AG20443 (cell line): ENCODE measurements at regions not wholly inside any gene's neighbourhood (a gene's known extent, or its start where the extent isn't known, plus 50 kb on each side); places are given as distances from the start of the nearest gene placed in this dataset.
"Not testable (repeated sequence)": the region's sequence is repeated elsewhere in the genome, so short reads cannot be mapped to it uniquely, and the experiment has no call there.

Experiments
- DNase-seq: peaks from one replicate; pipeline ENCODE4 v3.0.0; 2012; ENCODE audit warnings: low spot score, mixed read lengths

DNA sequence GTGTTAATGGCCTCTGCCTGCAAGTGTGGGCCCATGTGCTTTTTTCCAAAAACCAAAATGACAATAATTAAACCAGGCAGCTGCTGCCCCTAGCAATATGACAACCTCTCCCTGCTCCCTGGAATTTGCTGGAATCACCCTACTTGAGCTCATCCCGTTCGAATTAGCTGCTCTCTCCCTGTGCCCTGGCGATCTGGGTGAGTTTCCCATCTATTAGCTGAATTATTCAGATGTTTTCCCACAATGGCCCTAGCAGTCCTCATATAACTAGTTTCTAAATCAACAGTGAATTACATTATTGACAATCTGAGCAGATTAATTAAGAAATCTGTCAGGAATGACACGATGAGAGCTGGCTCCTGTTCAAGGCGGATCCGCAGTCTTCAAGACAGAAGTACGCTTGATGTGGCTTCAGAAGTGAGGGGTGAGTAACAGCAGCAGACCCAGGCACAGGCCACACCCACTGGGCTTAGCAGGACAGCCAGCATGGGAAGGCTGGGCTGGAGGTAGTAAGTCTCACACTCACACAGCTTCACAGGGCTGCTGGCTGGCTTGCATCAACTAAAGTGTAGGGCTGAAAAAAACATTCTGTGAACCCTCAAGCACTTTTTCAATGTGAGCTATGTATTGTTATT is 366.2 kb upstream of the ID2 start:
- DNase-seq: peak; percentile 72

DNA sequence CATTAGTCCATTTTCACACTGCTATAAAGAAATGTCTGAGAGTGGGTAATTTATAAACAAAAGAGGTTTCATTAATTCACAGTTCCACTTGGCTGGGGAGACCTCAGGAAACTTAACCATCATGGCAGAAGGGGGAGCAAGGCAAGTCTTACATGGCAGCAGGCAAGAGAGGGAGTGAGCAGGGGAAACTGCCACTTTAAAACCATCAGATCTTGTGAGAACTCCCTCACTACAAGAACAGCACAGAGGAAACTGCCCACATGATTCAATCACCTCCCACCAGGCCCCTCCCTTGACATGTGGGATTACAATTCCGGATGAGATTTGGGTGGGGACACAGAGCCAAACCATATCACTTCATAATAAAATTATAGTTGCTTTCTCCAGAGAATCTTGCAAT is 365.5 kb upstream of the ID2 start:
- DNase-seq: no peak

DNA sequence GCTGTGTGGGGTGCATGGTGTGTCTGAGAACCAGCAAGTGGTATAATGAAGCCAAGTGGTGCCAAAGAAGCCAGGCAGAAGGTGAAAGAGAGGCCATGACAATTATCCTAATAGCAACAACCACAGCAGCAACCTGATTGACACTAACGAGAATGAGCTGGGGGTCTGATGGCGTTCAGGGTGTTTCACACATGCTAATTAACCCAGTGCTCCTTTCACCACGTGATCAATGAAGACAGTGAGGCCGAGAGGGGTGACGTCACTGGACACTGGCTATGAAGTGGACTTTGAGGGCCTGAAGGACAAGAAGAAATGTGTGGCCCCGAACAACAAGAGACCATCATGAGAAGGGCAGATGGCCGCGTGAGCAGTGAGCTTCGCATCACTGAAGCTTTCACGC is 364.4 kb upstream of the ID2 start:
- DNase-seq: no peak

GRCh38 chr2:8319219-8319618 is 362.6 kb upstream of the ID2 start:
- DNase-seq: no peak

GRCh38 chr2:8320311-8321066 is 361.4 kb upstream of the ID2 start:
- no peak for DNase-seq

- DNase-seq: no peak
Measured at GRCh38 chr2:8322634-8323033, 359.2 kb upstream of the ID2 start.

DNA sequence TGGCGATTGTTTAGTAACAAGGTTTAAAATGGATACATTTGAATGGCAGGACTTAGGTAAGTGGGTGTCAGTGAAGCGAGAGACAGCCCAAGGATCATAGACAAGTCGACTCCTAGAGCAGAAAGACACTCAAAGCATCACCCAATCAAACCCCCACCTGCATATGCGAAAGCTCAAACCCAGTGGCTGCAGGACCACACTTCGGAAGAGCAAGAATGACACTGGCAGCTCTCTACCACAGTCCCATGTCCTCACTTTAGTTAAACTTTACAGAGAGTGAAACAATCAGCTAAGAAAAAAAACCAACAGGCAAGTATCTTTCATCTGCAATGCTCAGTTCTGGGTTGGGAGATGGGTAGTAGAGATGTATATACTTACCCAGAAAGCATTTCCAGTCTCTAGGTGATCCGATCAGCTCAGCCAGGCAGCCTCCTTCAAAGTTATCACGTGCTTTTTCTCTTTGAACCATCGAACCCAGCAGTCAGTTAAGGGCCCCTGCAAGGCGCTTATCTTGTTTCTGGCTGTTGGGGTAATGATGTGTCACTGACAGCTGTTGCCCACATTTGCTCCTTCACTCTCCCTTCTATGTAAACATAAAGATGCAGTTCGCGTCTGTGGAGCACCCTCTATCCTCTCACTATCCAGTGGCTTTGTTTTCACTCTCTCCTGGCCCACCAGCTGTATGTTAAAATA is 357.5 kb upstream of the ID2 start:
- no peak for DNase-seq

- no peak for DNase-seq
Measured at GRCh38 chr2:8324901-8325300, 357.0 kb upstream of the ID2 start.

DNA sequence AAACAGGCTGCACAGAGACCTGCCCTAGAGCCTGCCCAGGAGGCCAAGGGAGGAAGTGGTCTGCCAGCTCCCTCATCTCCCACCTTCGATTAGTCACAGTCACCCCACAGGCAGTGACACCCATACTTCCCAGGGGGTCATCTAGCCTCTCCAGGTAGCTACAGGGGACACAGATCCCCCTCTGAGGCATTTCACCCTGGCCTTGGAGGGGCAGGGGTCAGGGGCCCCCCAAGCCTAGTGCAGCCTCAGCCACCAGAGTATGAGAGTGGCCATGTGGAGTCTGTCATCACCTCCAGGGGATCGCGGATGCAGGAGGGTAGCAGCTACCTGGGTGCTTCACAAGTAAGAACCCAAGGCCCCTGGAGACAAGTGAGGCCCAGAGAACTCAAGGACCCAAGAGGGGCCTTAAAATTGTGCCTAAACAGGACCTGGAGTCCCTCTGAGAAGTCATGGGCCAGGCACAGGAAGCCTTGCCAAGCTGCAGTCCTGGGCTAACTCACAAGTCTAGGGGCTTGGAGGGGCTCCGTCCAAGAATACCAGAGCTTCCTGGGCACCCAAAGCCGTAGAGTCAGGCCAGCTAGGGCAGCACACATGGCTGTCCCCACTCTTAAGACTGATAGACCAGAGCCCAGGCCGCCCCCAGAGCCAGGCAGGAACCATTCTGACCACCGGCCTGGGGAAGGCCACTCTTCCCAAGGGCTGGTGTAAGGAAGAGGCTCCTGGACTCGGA is 354.3 kb upstream of the ID2 start:
- DNase-seq: no peak

- no peak for DNase-seq
Measured at GRCh38 chr2:8328217-8328616, 353.6 kb upstream of the ID2 start.

- no peak for DNase-seq
Measured at GRCh38 chr2:8329660-8330622, 351.9 kb upstream of the ID2 start.

- DNase-seq: no peak
Measured at GRCh38 chr2:8331068-8331467, 350.8 kb upstream of the ID2 start.

GRCh38 chr2:8332646-8333045 is 349.2 kb upstream of the ID2 start:
- DNase-seq: no peak

- DNase-seq: no peak
Measured at GRCh38 chr2:8333177-8333831, 348.6 kb upstream of the ID2 start.

DNA sequence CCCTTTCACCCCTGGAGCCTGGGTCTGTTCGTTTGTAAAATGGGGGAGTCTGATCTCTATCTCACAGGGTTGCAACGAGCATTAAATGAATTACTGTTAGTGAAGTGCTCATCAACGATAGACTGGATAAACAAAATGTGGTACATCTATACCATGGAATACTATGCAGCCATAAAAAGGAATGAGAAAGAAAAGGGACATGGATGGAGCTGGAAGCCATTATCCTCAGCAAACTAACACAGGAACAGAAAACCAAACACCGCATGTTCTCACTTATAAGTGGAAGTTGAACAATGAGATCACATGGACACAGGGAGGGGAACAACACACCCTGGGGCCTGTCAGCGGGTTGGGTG is 348.0 kb upstream of the ID2 start:
- not testable (repeated sequence) for DNase-seq

DNA sequence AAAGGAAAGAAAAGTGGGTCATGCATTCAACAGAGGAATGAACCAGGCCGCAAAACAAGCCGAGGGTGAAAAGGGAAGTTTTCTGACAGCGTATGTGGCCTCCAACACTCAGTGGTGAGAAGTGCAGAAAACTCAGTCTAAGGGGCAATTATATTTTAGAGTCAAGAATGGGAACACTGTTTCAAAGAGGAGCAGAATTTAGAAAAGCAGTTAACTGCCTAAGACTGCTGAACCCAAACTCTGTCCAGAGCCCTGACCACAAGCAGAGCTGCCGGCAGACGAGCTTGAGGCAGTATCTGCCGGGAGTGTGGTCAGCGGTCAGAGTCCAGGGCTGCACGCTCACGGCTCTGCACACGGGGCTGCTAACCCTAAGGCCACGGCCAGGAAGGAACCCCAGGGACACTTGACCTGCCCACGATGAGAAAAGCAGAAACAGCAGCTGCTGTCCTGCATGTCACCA is 347.0 kb upstream of the ID2 start:
- no peak for DNase-seq

- no peak for DNase-seq
Measured at GRCh38 chr2:8335801-8336200, 346.1 kb upstream of the ID2 start.

DNA sequence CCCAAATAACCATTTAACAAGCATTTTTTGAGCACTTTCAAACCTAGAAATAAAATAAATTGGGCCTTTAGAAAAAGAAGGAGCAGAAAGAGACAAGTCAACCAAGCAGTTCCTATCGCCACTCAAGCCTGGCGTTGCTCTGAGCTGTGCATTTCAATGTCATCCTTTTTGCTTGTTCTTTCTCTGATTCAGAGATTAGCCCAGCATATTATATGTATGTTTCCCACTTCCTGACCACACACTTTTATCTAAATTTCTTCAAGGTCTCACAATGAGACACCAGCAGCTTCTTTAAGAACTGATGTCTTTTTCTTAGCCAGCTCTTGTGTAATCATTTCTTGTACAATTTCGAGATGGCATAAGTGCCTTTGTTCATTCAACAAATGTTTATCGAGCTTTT is 344.5 kb upstream of the ID2 start:
- no peak for DNase-seq

DNA sequence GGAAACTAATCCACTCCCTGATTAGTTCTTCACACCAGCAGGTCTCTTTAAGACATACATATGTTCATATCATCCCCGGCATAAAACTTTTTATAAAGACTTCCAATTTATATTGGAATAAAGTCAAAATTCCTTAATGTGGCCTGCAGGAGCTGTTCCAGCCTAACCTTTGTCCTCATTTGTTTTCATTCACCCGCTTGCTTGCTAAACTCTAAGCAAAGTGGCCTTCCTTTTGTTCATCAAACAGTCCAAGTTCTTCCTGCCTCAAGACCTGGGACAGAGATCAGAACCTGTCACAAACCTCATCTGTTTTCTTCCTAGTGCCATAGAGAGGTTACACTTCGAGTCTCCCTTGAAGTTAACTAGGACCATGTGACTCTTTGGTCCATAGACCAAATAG is 339.4 kb upstream of the ID2 start:
- no peak for DNase-seq

DNA sequence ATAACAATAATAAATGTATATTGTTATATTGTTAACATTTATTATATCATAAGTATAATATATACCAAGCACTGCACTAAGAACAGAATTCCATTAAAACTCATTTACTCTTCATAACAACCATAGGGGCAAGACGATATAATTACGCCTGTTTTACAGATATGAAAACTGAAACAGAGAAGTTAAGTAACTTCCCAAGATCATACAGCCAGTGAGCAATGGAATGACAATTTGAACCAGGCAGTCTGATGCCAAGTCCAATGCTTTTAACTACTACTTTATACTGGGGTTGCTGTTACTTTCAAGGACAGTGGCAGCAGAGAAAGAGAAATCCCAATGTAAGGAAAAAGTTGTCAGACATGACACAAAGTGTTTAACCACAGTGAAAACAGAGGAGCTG is 338.8 kb upstream of the ID2 start:
- no peak for DNase-seq
